ENCODE measurements at regions not wholly inside any gene's neighbourhood (a gene's known extent, or its start where the extent isn't known, plus 50 kb on each side); places are given as distances from the start of the nearest gene placed in this dataset.

DNA sequence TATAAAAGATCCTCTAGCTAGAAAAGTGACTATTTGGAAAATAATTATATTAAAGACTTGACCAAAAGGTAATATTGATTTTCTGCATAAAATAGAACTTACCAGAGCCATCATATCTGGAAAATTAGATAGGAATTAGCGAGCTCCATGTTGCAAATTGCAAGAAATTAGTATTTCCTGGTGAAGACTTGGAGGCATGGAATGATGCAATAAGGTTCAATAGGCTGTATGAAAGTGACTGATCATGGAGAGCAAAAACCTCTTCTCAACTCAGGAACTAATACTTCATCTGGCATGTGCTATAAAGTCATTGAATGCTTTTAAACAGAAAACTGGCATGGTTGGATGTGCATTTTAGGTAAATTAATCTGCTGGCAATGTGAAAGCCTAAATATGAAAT is 66.3 kb upstream of the UFM1 start:
- no peak overlapping the region for H2BK12ac ChIP-seq (ENCODE audit: low read length in 2 of 2)
- no peak overlapping the region for H2BK5ac ChIP-seq (ENCODE audit: low read depth, low read length, poor library complexity, severe bottlenecking)
- no peak overlapping the region for H3K9ac ChIP-seq (ENCODE audit: low read length)
- H3K4me1 ChIP-seq (ENCODE audit: control insufficient read depth, insufficient read depth, low read depth, low read length): no peaks in the 10 kb centered on the region
- peaks cover 8% of the 10 kb centered on the region for H3K9me3 ChIP-seq (ENCODE audit: control insufficient read depth, low read length)
- 50% methylated on average over 1 of the region's 1 CpG for WGBS
- H2BK15ac ChIP-seq (ENCODE audit: low read depth, poor library complexity, severe bottlenecking): no peak overlapping the region
- no peak overlapping the region for H3K4ac ChIP-seq (ENCODE audit: low read depth in 1 of 2, low read length in 2 of 2)
- H3K4me3 ChIP-seq (ENCODE audit: insufficient read depth in 1 of 2, low read depth in 1 of 2, low read length in 2 of 2): no peak overlapping the region
- no peaks in the 10 kb centered on the region for H3K36me3 ChIP-seq (ENCODE audit: control insufficient read depth in 1 of 2, insufficient read depth in 2 of 2, low read depth in 1 of 2, low read length in 2 of 2)
- H2BK120ac ChIP-seq (ENCODE audit: low read depth, low read length): no peak overlapping the region
- no peak overlapping the region for H4K91ac ChIP-seq (ENCODE audit: low read length)
- DNase-seq: peak; percentile 3
- H3K18ac ChIP-seq (ENCODE audit: low read depth in 1 of 2, low read length in 2 of 2): no peak overlapping the region
- H4K8ac ChIP-seq (ENCODE audit: low read length): no peak overlapping the region
- H3K14ac ChIP-seq (ENCODE audit: low read length in 2 of 2): no peak overlapping the region
- no peak overlapping the region for H2AK5ac ChIP-seq (ENCODE audit: low read length, severe bottlenecking)
- H3K23ac ChIP-seq (ENCODE audit: low read length in 2 of 2): no peak overlapping the region
- H3K27ac ChIP-seq (ENCODE audit: low read length, poor library complexity, severe bottlenecking): no peak overlapping the region
- H3K4me2 ChIP-seq (ENCODE audit: low read length, poor library complexity, severe bottlenecking): no peak overlapping the region
- H3K79me1 ChIP-seq (replicated peaks; ENCODE audit: low read length, poor library complexity, severe bottlenecking): no peaks in the 10 kb centered on the region
- H2AFZ ChIP-seq (ENCODE audit: low read depth, low read length): no peak overlapping the region
- H3K27me3 ChIP-seq (ENCODE audit: control insufficient read depth in 1 of 2, insufficient read depth in 1 of 2, low read length in 2 of 2): no peaks in the 10 kb centered on the region

- Histone ChIP-seq H3K4me3 (ENCODE audit: insufficient read depth in 1 of 2, low read depth in 1 of 2, low read length in 2 of 2) (no peak overlapping the region), H2BK5ac (ENCODE audit: low read depth, low read length, poor library complexity, severe bottlenecking) (no peak overlapping the region), H2AFZ (ENCODE audit: low read depth, low read length) (no peak overlapping the region), H3K4me2 (ENCODE audit: low read length, poor library complexity, severe bottlenecking) (no peak overlapping the region), H3K27me3 (ENCODE audit: control insufficient read depth in 1 of 2, insufficient read depth in 1 of 2, low read length in 2 of 2) (no peaks in the 10 kb centered on the region), H3K14ac (ENCODE audit: low read length in 2 of 2) (no peak overlapping the region), H3K9me3 (ENCODE audit: control insufficient read depth, low read length) (no peaks in the 10 kb centered on the region), H3K79me1 (replicated peaks; ENCODE audit: low read length, poor library complexity, severe bottlenecking) (no peaks in the 10 kb centered on the region), H2BK120ac (ENCODE audit: low read depth, low read length) (no peak overlapping the region), H3K9ac (ENCODE audit: low read length) (no peak overlapping the region), H3K4me1 (ENCODE audit: control insufficient read depth, insufficient read depth, low read depth, low read length) (peaks cover 4% of the 10 kb centered on the region), H2BK12ac (ENCODE audit: low read length in 2 of 2) (no peak overlapping the region), H4K91ac (ENCODE audit: low read length) (no peak overlapping the region), H3K36me3 (ENCODE audit: control insufficient read depth in 1 of 2, insufficient read depth in 2 of 2, low read depth in 1 of 2, low read length in 2 of 2) (no peaks in the 10 kb centered on the region), H4K8ac (ENCODE audit: low read length) (no peak overlapping the region), H3K27ac (ENCODE audit: low read length, poor library complexity, severe bottlenecking) (no peak overlapping the region), H3K4ac (ENCODE audit: low read depth in 1 of 2, low read length in 2 of 2) (no peak overlapping the region), H3K18ac (ENCODE audit: low read depth in 1 of 2, low read length in 2 of 2) (no peak overlapping the region), H2BK15ac (ENCODE audit: low read depth, poor library complexity, severe bottlenecking) (no peak overlapping the region), H3K23ac (ENCODE audit: low read length in 2 of 2) (no peak overlapping the region), H2AK5ac (ENCODE audit: low read length, severe bottlenecking) (no peak overlapping the region)
- 79% methylated on average over 2 of the region's 2 CpGs for WGBS
- DNase-seq: no peak
Measured at GRCh38 chr13:38265132-38265497, 84.5 kb upstream of the UFM1 start.

DNA sequence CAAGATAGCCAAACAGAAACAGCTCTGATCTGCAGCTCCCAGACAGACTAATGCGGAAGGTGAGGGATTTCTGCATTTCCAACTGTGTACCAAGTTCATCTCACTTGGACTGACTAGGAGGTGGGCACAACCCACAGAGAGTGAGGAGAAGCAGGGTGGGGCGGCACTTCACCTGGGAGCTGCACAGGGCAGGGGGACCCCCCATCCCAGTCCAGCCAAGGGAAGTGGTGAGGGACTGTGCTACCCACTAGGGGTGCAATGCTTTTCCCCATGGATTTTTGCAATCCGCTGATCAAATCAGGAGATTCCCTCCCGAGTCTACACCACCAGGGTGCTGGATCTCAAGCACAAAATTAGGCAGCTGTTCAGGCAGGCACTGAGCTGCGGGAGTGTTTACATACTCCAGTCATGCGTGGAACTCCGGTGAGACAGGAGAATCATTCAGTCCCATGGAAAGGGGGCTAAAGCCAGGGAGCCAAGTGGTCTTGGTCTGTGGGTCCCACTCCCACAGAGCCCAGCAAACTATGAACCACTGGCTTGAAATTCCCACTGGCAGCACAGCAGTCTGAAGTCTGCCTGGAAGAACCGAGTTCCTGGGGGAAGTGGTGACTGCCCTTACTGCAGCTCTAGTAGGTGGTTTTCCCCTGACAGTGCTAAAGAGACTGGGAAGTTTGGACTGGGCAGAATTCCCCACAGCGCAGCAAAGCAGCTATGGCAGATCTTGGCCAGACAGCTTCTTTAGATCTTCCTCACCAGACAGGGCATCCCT is 85.1 kb upstream of the UFM1 start:
- H3K4ac ChIP-seq (ENCODE audit: low read depth in 1 of 2, low read length in 2 of 2): no peak overlapping the region
- H3K18ac ChIP-seq (ENCODE audit: low read depth in 1 of 2, low read length in 2 of 2): no peak overlapping the region
- no peak overlapping the region for H3K23ac ChIP-seq (ENCODE audit: low read length in 2 of 2)
- H3K79me1 ChIP-seq (replicated peaks; ENCODE audit: low read length, poor library complexity, severe bottlenecking): no peaks in the 10 kb centered on the region
- H4K8ac ChIP-seq (ENCODE audit: low read length): no peak overlapping the region
- H2BK5ac ChIP-seq (ENCODE audit: low read depth, low read length, poor library complexity, severe bottlenecking): no peak overlapping the region
- no peak overlapping the region for H3K14ac ChIP-seq (ENCODE audit: low read length in 2 of 2)
- no peak overlapping the region for H3K4me3 ChIP-seq (ENCODE audit: insufficient read depth in 1 of 2, low read depth in 1 of 2, low read length in 2 of 2)
- H2AK5ac ChIP-seq (ENCODE audit: low read length, severe bottlenecking): no peak overlapping the region
- H2BK12ac ChIP-seq (ENCODE audit: low read length in 2 of 2): no peak overlapping the region
- H3K27me3 ChIP-seq (ENCODE audit: control insufficient read depth in 1 of 2, insufficient read depth in 1 of 2, low read length in 2 of 2): no peaks in the 10 kb centered on the region
- no peak overlapping the region for H2AFZ ChIP-seq (ENCODE audit: low read depth, low read length)
- 89% methylated on average over 9 of the region's 9 CpGs for whole genome bisulfite sequencing
- no peaks in the 10 kb centered on the region for H3K36me3 ChIP-seq (ENCODE audit: control insufficient read depth in 1 of 2, insufficient read depth in 2 of 2, low read depth in 1 of 2, low read length in 2 of 2)
- H3K4me1 ChIP-seq (ENCODE audit: control insufficient read depth, insufficient read depth, low read depth, low read length): peaks cover 4% of the 10 kb centered on the region
- no peak for DNase-seq
- no peak overlapping the region for H4K91ac ChIP-seq (ENCODE audit: low read length)
- no peak overlapping the region for H3K27ac ChIP-seq (ENCODE audit: low read length, poor library complexity, severe bottlenecking)
- no peaks in the 10 kb centered on the region for H3K9me3 ChIP-seq (ENCODE audit: control insufficient read depth, low read length)
- no peak overlapping the region for H2BK120ac ChIP-seq (ENCODE audit: low read depth, low read length)
- H2BK15ac ChIP-seq (ENCODE audit: low read depth, poor library complexity, severe bottlenecking): no peak overlapping the region
- no peak overlapping the region for H3K9ac ChIP-seq (ENCODE audit: low read length)
- no peak overlapping the region for H3K4me2 ChIP-seq (ENCODE audit: low read length, poor library complexity, severe bottlenecking)

- no peak overlapping the region for H4K8ac ChIP-seq (ENCODE audit: low read length)
- no peak overlapping the region for H2BK5ac ChIP-seq (ENCODE audit: low read depth, low read length, poor library complexity, severe bottlenecking)
- H2AK5ac ChIP-seq (ENCODE audit: low read length, severe bottlenecking): no peak overlapping the region
- no peak overlapping the region for H3K9ac ChIP-seq (ENCODE audit: low read length)
- H3K18ac ChIP-seq (ENCODE audit: low read depth in 1 of 2, low read length in 2 of 2): no peak overlapping the region
- no peak for DNase-seq
- H3K27me3 ChIP-seq (ENCODE audit: control insufficient read depth in 1 of 2, insufficient read depth in 1 of 2, low read length in 2 of 2): no peaks in the 10 kb centered on the region
- no peak overlapping the region for H4K91ac ChIP-seq (ENCODE audit: low read length)
- no peak overlapping the region for H3K4ac ChIP-seq (ENCODE audit: low read depth in 1 of 2, low read length in 2 of 2)
- H2BK120ac ChIP-seq (ENCODE audit: low read depth, low read length): no peak overlapping the region
- no peaks in the 10 kb centered on the region for H3K36me3 ChIP-seq (ENCODE audit: control insufficient read depth in 1 of 2, insufficient read depth in 2 of 2, low read depth in 1 of 2, low read length in 2 of 2)
- H3K23ac ChIP-seq (ENCODE audit: low read length in 2 of 2): no peak overlapping the region
- H3K4me2 ChIP-seq (ENCODE audit: low read length, poor library complexity, severe bottlenecking): no peak overlapping the region
- no peaks in the 10 kb centered on the region for H3K9me3 ChIP-seq (ENCODE audit: control insufficient read depth, low read length)
- H2BK15ac ChIP-seq (ENCODE audit: low read depth, poor library complexity, severe bottlenecking): no peak overlapping the region
- H3K14ac ChIP-seq (ENCODE audit: low read length in 2 of 2): no peak overlapping the region
- no peak overlapping the region for H2AFZ ChIP-seq (ENCODE audit: low read depth, low read length)
- H3K27ac ChIP-seq (ENCODE audit: low read length, poor library complexity, severe bottlenecking): no peak overlapping the region
- no peaks in the 10 kb centered on the region for H3K79me1 ChIP-seq (replicated peaks; ENCODE audit: low read length, poor library complexity, severe bottlenecking)
- H3K4me3 ChIP-seq (ENCODE audit: insufficient read depth in 1 of 2, low read depth in 1 of 2, low read length in 2 of 2): no peak overlapping the region
- peaks cover 4% of the 10 kb centered on the region for H3K4me1 ChIP-seq (ENCODE audit: control insufficient read depth, insufficient read depth, low read depth, low read length)
- no peak overlapping the region for H2BK12ac ChIP-seq (ENCODE audit: low read length in 2 of 2)
Measured at GRCh38 chr13:38262211-38262610, 87.4 kb upstream of the UFM1 start.

All from mesenchymal stem cell (in vitro differentiated cells and primary cell).